Activated CD8-positive, alpha-beta T cell treated with anti-CD3 and anti-CD28 coated beads, Interleukin-2, amount 10 ng/mL, durations not matched to agents 7 days and 5 days (primary cell): ENCODE measurements at regions not wholly inside any gene's neighbourhood (a gene's known extent, or its start where the extent isn't known, plus 50 kb on each side); places are given as distances from the start of the nearest gene placed in this dataset.

Source experiments
- ATAC-seq: fragments of 150-1000 bp; cut with Tn5 transposase; one replicate; pipeline ENCODE4 v1.10.0; 2021; ENCODE audit warnings: moderate library complexity
- CTCF ChIA-PET: fragments of 350-600 bp; sonication (Branson Sonifier 250); formaldehyde crosslinking; loops from one replicate; lab custom pipeline; 2021; ENCODE audit warnings: antibody characterized with exemption; lab: Charles Lee
- POLR2A ChIA-PET: fragments of 350-600 bp; sonication (Branson Sonifier 250); formaldehyde crosslinking; loops from one replicate; lab custom pipeline; 2021; ENCODE audit warnings: antibody characterized with exemption; lab: Charles Lee
- DNase-seq: peaks from one replicate; pipeline ENCODE4 v3.0.0-alpha.2; 2020
- H3K27ac Mint-ChIP-seq: one replicate; pipeline ENCODE4 v1.8.0; 2021; ENCODE audit warnings: mild to moderate bottlenecking, mixed read lengths
- H3K27me3 Mint-ChIP-seq: one replicate; pipeline ENCODE4 v1.8.0; 2021; ENCODE audit warnings: low read depth, mixed read lengths
- H3K36me3 Mint-ChIP-seq: one replicate; pipeline ENCODE4 v1.8.0; 2021; ENCODE audit warnings: low read depth, mixed read lengths
- H3K4me1 Mint-ChIP-seq: one replicate; pipeline ENCODE4 v1.8.0; 2021; ENCODE audit warnings: low read depth, mixed read lengths
- H3K4me3 Mint-ChIP-seq: one replicate; pipeline ENCODE4 v1.8.0; 2021; ENCODE audit warnings: mild to moderate bottlenecking, mixed read lengths
- H3K9me3 Mint-ChIP-seq: one replicate; pipeline ENCODE4 v1.8.0; 2022; ENCODE audit warnings: mixed read lengths; ENCODE audit not compliant: insufficient read depth

DNA sequence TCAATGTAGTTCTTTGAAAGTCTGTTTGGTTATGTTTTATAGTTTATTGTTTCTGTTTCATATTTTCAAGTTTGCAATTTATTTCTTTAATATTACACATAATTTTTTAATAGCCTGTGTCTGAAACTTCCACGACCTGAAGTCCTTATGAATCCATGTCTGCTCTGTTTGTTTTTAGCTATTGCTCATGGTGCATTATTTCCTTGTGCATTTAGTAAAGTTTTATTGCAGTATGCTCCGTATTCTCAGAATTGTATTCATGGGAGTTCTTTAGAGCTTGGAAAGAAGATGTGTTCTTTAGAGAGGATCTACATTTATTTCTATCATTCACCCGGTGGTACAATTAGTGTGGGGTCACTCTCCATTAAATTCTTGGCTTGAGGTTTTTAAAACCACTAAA lies 133.2 kb upstream of the NFIB start:
- ChIA-PET POLR2A (no interaction called here), CTCF (no interaction called here)
- Mint-ChIP-seq H3K27ac (no peak overlapping the region), H3K4me3 (no peak overlapping the region), H3K4me1 (no peaks in the 10 kb centered on the region), H3K36me3 (no peaks in the 10 kb centered on the region), H3K27me3 (no peaks in the 10 kb centered on the region), H3K9me3 (no peaks in the 10 kb centered on the region)
- no peak for ATAC-seq
- DNase-seq: no peak

DNA sequence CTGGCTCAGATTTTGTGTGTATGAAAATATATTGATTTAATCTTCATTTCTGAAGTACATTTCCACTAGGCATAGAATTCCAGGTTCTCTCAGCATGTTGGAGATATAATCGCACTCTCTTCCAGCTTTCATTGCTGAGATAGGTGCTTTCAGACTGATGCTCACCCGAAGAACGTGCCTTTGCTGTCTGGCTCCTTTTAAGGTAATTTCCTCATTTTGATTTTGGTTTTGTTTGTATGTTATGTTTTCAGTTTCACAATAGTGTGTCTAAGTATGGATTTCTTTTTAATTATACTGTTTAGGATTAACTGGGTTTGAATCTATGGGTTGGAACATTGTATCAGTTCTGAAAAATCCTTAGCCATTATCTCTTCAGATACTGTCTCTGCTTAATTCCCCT lies 132.0 kb upstream of the NFIB start:
- DNase-seq: no peak
- H3K27ac Mint-ChIP-seq: no peak overlapping the region

DNA sequence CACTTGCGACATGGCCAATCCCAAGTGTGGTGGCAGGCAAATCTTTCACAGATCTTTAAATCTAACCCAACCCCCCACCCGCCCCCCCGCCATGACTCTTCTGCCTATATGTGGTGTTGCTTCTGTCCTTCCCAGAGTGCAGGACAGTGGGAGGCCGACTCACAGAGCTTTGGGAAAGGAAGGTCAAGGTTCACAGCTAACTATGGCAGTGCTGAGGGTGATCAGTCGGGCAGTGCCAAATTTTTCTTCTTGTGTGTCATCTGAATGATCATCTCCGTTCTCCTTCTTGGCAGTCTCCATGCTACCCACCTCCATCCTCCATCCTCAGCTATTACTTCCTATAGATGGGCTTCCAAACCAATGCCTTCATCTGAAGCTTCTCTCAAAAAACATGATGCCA lies 129.0 kb upstream of the NFIB start:
- DNase-seq (no peak), ATAC-seq (no peak)
- Mint-ChIP-seq H3K9me3 (no peaks in the 10 kb centered on the region), H3K27ac (no peak overlapping the region), H3K4me1 (no peaks in the 10 kb centered on the region), H3K4me3 (no peak overlapping the region), H3K36me3 (no peaks in the 10 kb centered on the region), H3K27me3 (peaks cover under 1% of the 10 kb centered on the region)
- CTCF ChIA-PET: no interaction called here
- POLR2A ChIA-PET: no interaction called here

More for the DNA sequence above, 132.0 kb upstream of the NFIB start:
- ChIA-PET CTCF (no interaction called here), POLR2A (no interaction called here)
- Mint-ChIP-seq H3K4me3 (no peak overlapping the region), H3K9me3 (no peaks in the 10 kb centered on the region), H3K27me3 (no peaks in the 10 kb centered on the region), H3K4me1 (no peaks in the 10 kb centered on the region), H3K36me3 (no peaks in the 10 kb centered on the region)
- no peak for ATAC-seq

DNA sequence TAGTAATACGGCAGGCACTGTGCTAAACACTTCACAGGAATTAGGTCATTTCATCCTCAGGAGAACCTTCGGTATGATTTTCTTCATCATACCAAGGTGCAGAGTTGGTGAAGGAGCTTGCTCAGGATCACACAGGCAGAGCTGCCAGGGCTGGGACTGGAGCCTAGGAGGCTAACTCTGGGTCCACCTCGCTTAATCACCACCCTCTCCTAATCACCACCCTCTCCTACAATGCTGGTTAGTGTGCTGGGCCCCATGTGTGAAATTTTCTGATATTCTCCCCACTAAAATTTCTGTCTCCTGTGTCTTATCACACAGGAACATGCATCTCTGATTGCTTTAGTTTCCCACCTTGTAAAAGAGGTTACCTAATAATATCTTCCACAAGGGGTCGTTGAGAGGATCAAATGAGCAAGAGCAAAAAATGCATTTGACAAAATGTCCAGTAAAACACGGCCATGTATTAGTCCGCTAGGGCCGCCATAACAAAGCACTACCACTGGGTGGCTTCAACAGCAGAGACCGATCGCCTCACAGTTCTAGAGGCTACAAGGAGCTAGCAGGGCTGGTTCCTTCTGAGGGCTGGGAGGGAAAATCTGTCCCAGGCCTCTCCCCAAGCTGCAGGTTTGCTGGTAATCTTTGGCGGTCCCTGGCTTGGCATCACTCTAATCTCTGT lies 128.2 kb upstream of the NFIB start:
- Mint-ChIP-seq H3K27ac (no peak overlapping the region), H3K4me3 (no peak overlapping the region), H3K4me1 (no peaks in the 10 kb centered on the region), H3K36me3 (no peaks in the 10 kb centered on the region), H3K9me3 (no peaks in the 10 kb centered on the region), H3K27me3 (peaks cover 4% of the 10 kb centered on the region)
- POLR2A ChIA-PET: no interaction called here
- ATAC-seq (no peak), DNase-seq (no peak)
- CTCF ChIA-PET: no interaction called here

DNA sequence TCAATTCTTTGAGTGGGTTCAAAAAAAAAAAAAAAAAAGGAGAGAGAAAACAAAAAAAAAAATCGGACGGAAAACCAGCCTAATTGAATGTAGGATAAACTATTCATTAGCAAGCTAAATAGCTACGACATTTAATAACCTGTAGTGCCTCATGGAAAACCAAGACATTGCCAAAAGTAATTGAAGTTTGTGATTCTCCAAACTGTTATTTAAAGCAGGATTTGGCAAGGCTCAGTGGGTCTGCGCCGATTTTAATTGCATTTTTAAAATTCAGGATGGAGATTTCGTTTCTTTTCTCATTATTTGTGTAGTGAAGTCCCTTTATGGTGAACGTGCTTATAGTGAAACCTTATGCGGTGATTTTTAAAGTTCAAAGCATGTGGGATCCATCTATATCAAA lies 127.2 kb upstream of the NFIB start:
- no peak overlapping the region for H3K27ac Mint-ChIP-seq
- no peaks in the 10 kb centered on the region for H3K4me1 Mint-ChIP-seq
- ATAC-seq (no peak), DNase-seq (no peak)
- no peak overlapping the region for H3K4me3 Mint-ChIP-seq
- POLR2A ChIA-PET: no interaction called here
- no peaks in the 10 kb centered on the region for H3K36me3 Mint-ChIP-seq
- H3K9me3 Mint-ChIP-seq: no peaks in the 10 kb centered on the region
- peaks cover 7% of the 10 kb centered on the region for H3K27me3 Mint-ChIP-seq
- CTCF ChIA-PET: no interaction called here

DNA sequence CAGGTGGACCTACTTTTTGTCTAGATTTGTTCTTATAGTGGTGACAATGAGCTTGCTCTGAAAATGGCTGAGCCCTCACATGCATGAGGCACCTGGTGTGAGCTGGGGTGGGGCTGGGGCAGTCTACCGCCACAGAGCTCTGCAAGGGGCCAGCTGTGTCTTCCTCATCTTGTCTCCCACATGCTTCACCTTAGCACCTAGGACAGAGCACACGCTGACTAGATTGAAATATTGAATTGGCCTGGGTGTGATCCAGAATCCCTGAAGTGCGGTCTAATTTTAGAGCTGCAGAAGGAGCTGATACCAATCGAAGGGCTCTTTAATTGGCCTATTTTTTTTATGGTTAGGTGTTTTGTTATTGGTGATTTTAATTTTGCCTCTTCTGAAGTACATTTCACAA lies 126.1 kb upstream of the NFIB start:
- ATAC-seq (no peak), DNase-seq (no peak)
- H3K36me3 Mint-ChIP-seq: no peaks in the 10 kb centered on the region
- POLR2A ChIA-PET: no interaction called here
- no peak overlapping the region for H3K4me3 Mint-ChIP-seq
- H3K27me3 Mint-ChIP-seq: peaks cover 7% of the 10 kb centered on the region
- CTCF ChIA-PET: no interaction called here
- H3K27ac Mint-ChIP-seq: no peak overlapping the region
- H3K4me1 Mint-ChIP-seq: no peaks in the 10 kb centered on the region
- H3K9me3 Mint-ChIP-seq: no peaks in the 10 kb centered on the region

DNA sequence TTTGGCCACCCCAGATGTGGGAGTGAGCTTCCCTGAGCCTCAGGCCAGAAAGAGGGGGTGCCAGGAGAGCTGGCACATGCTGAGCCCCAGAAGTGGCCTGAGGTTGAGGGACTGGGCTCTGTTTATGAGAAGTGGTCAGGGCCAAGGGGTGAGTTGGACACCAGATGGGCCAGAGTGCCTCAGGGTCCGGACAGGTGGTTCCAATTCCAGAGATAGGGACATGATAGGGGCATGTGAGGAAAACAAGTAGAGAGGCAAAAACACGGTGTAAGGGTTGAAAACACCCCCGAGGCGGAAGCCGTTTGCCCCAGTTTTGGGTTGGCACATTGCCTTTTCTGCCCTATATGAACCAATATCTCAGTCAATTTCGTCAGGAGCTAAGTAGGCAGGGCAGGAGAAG lies 125.6 kb upstream of the NFIB start:
- Mint-ChIP-seq H3K9me3 (no peaks in the 10 kb centered on the region), H3K27ac (no peak overlapping the region), H3K4me3 (no peak overlapping the region), H3K4me1 (no peaks in the 10 kb centered on the region), H3K36me3 (no peaks in the 10 kb centered on the region), H3K27me3 (peaks cover 7% of the 10 kb centered on the region)
- ATAC-seq (no peak), DNase-seq (no peak)
- ChIA-PET POLR2A (no interaction called here), CTCF (no interaction called here)

DNA sequence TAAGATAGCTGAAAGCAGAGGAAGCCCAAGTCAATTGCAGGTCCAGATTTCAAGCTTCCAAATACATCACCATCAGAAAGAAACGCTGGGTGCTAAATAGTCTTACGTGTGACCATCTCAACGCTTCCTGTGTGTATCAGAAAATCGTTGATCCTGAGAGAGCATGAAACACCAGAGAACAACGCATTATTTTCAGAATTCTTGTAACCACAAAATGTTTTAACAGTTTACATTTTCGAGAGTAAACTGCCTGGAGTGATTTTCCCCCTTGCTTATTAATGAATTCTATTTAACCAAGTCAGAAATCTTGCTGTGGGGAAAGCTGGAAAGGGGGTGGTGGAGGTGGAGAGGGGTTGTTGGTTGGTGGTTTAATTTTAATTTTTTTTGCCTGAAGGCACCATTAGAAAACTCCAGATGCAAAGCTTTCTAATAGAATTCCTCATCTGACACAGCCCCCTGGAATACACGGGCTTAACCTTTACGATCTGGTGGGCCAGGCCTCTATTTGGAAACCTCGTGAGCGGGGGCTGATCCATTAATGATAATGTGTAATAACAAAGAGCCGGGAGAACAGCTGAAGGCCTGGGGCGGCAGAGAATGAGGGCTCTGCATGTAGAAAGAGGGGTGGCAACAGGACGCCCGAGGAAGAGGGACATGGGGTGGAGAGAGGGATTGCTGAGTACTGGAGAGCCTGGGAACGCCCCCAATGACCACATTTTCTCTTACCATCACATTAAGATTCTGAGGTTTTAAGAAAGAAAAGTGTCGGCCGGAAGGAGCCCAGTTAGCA lies 124.5 kb upstream of the NFIB start:
- DNase-seq (no peak), ATAC-seq (no peak)
- ChIA-PET CTCF (no interaction called here), POLR2A (no interaction called here)
- H3K4me1 Mint-ChIP-seq: no peaks in the 10 kb centered on the region
- no peaks in the 10 kb centered on the region for H3K36me3 Mint-ChIP-seq
- no peaks in the 10 kb centered on the region for H3K9me3 Mint-ChIP-seq
- no peak overlapping the region for H3K4me3 Mint-ChIP-seq
- no peak overlapping the region for H3K27ac Mint-ChIP-seq
- peaks cover 9% of the 10 kb centered on the region for H3K27me3 Mint-ChIP-seq

DNA sequence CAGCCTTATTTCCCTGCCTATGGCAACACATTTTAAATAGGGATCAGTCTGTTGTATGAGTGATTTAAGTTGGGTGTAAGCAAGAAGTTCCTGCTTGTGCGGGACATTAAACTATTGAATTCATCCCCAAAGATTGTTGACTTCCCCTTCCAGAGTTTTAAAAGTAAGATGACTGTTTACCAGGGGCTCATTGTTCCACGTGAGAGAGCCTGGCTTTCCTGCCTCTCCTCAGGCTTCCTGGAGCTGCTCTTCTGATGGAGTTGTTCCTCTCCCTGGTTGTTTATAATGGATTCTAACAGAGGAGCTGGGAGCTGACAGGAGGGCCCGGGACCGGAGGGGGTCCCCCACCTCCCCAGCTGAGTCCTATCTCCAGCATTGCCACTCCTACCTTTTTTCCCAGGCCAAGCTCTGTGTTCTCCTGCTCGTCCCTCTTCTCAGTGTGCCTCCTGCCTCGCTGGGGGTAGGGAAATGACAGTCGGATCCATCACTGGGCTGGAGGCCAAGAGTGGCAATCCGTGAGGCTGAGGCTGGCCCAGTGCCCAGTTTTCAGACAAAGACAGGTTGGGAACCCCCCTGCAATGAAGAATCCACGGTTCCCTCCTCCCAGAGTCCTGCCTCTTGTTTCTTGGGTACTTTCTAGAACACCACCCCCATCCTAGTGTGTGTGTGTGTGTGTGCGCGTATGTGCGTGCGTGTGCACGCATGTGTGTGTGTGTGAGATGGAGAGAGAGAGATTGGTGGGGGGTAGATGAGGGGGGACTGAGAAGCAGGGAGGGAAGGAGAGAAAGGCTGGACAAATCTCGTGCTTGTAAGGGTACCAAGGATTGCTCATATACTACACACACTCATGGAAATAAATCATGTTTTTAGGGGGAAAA lies 123.7 kb upstream of the NFIB start:
- no peak overlapping the region for H3K4me3 Mint-ChIP-seq
- H3K9me3 Mint-ChIP-seq: no peaks in the 10 kb centered on the region
- H3K27ac Mint-ChIP-seq: no peak overlapping the region
- H3K4me1 Mint-ChIP-seq: no peaks in the 10 kb centered on the region
- POLR2A ChIA-PET: no interaction called here
- ATAC-seq: no peak
- no peaks in the 10 kb centered on the region for H3K36me3 Mint-ChIP-seq
- CTCF ChIA-PET: interaction anchor here (1.3 kb wide), 1 partner anchor 9 kb away, joined by 3 read pairs; no protein-coding TSS in a partner anchor
- DNase-seq: no peak
- H3K27me3 Mint-ChIP-seq: peaks cover 9% of the 10 kb centered on the region

DNA sequence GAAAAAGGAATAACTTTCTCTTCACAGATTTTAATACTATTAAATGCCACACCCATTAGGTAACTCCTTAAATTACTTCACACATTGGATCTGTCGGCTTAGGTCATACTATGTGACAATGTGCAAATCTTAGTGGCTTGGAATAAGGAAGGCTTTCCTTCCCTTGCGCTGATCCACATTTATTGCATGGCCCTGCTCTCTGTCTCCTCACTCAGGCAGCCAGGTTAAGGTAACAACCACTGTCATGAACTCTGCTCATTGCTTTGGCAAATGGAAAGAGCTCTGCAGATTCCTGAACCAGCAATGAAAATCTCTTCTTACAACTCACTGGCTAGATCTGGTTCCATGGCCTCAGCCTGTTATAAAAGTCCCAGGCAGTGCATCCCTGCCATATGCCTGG lies 121.9 kb upstream of the NFIB start:
- Mint-ChIP-seq H3K27ac (no peak overlapping the region), H3K4me1 (no peaks in the 10 kb centered on the region), H3K9me3 (no peaks in the 10 kb centered on the region), H3K4me3 (no peak overlapping the region), H3K27me3 (peaks cover 9% of the 10 kb centered on the region), H3K36me3 (no peaks in the 10 kb centered on the region)
- DNase-seq (no peak), ATAC-seq (no peak)
- ChIA-PET POLR2A (no interaction called here), CTCF (no interaction called here)

DNA sequence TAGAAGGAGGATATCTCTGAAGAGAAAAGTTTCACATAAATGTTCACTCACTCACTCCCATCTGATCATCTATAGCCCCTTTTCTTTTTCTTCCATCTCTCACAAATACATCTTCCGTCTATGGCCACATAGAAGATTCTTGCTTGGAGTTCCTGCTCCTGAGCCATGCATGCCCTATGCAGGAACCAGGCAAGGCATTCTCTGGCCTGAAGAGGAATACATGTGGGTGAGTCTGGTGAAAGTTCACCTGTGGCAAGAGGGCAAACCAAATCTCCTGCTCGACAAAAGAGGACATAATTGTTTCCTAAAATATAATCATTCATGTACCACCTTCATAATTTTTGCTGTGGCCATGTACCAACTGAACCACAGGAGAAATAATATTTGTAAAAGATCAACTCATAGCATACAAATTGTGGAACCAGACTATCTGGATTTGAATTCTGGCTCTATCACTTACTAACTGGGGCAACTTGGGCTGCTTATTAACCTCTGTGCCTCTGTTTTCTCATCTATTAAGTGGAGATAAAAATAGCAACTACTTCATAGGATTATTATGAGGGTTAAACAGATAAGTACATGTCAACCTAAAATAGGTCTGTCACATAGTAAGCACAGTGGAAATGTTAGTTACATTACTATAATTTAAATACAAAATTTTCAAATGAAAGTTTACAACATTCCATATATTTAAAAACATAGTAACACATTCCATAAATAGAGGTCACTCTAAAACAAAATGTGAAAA lies 121.2 kb upstream of the NFIB start:
- ATAC-seq (no peak), DNase-seq (no peak)
- Mint-ChIP-seq H3K4me1 (no peaks in the 10 kb centered on the region), H3K27ac (no peak overlapping the region), H3K36me3 (no peaks in the 10 kb centered on the region), H3K27me3 (peaks cover 9% of the 10 kb centered on the region), H3K4me3 (no peak overlapping the region), H3K9me3 (no peaks in the 10 kb centered on the region)
- CTCF ChIA-PET: no interaction called here
- POLR2A ChIA-PET: no interaction called here
